Ovary (tissue), 7 donors: ENCODE measurements at regions not wholly inside any gene's neighbourhood (a gene's known extent, or its start where the extent isn't known, plus 50 kb on each side); places are given as distances from the start of the nearest gene placed in this dataset.

ENCODE experiments used
- DNase-seq, 5 donors: peaks; one replicate each; pipeline ENCODE4 v3.0.0-alpha.2; 2019 to 2020
- H3K27ac ChIP-seq, 2 donors: fragments of 200-600 bp; one replicate each; pipeline versions ENCODE4 v1.5.1 to v1.8.0; 2019 to 2022
- H3K27me3 ChIP-seq: fragments of 200-600 bp; one replicate; pipeline ENCODE4 v1.8.0; 2022
- H3K36me3 ChIP-seq: fragments of 200-600 bp; sonication (generic); one replicate; pipeline ENCODE4 v1.5.1; 2019
- H3K4me1 ChIP-seq: one replicate; pipeline ENCODE4 v1.8.1; 2013; ENCODE audit warnings: mild to moderate bottlenecking, moderate library complexity; ENCODE audit not compliant: insufficient read depth
- H3K4me3 ChIP-seq: fragments of 200-600 bp; sonication (generic); one replicate; pipeline ENCODE4 v1.5.1; 2017
- H3K9me3 ChIP-seq, 2 donors: fragments of 200-600 bp in 1 of 2; sonication (generic) in 1 of 2; one replicate each; pipeline versions ENCODE4 v1.5.1 to v1.8.1; 2013 to 2019; ENCODE audit warnings: mild to moderate bottlenecking in 1 of 2, moderate library complexity in 1 of 2
- CTCF ChIP-seq, 3 donors: fragments of 450-650 bp in 2 of 3; fragments of 200-600 bp in 1 of 3; IDR thresholded peaks; one replicate each; pipeline versions ENCODE4 v1.5.1 to v1.8.0; 2016 to 2022; ENCODE audit warnings: antibody characterized with exemption in 3 of 3, mild to moderate bottlenecking in 1 of 3
- EP300 ChIP-seq: sonication (generic); formaldehyde crosslinking; IDR thresholded peaks from one replicate; pipeline ENCODE4 v1.6.1; 2017; ENCODE audit warnings: antibody characterized with exemption
- POLR2A ChIP-seq: fragments of 450-650 bp; IDR thresholded peaks from one replicate; pipeline ENCODE4 v1.6.1; 2017; ENCODE audit warnings: antibody characterized with exemption, mild to moderate bottlenecking, moderate library complexity
- WGBS, 3 donors: extraction: QIAGEN DNeasy Blood & Tissue Kit in 1 of 3; methylation state at CpG; one replicate each; pipeline versions ENCODE4 v1.1.5 to v1.1.7; 2013 to 2017; 5-methylcytosine and 5-hydroxymethylcytosine counted together
- intact Hi-C, 4 donors: fragments of 100-400 bp; cut with DNase I; formaldehyde crosslinking; loops; one replicate each; pipeline versions ENCODE4 v1.11.0 to v1.15.1; 2022 to 2023
- donor health status: DM: no; HTN: no; CAD: no; lungs with moderate emphysema.
- donor health status: DM: no; HTN: no; CAD: no.
- donor health status: Bipolar disorder and iron deficiency.
- donor health status: DM: no; HTN: no; CAD: no.
- donor health status: DM: yes; HTN: yes; CAD: no.

- no peaks in the 10 kb centered on the region for H3K27me3 ChIP-seq
- no peak for TF ChIP-seq CTCF (IDR thresholded peaks at IDR 0.05)
- TF ChIP-seq POLR2A = no peak
- no peak for TF ChIP-seq EP300
- no peak for DNase-seq
- no peak overlapping the region for H3K27ac ChIP-seq
- WGBS, 3 donors = 86 to 88% (median 86%) methylated on average over 5 of the region's 5 CpGs
- H3K36me3 ChIP-seq = no peaks in the 10 kb centered on the region
- H3K4me1 ChIP-seq = no peaks in the 10 kb centered on the region
- intact Hi-C loops = no loop called here
- H3K9me3 ChIP-seq = no peaks in the 10 kb centered on the region
- H3K4me3 ChIP-seq = no peak overlapping the region
Measured at GRCh38 chr4:180521181-180521580, 1722.0 kb upstream of the TENM3 start.

- WGBS, 3 donors = 75 to 82% (median 81%) methylated on average over 4 of the region's 4 CpGs
- no peaks in the 10 kb centered on the region for H3K9me3 ChIP-seq
- H3K4me1 ChIP-seq = no peaks in the 10 kb centered on the region
- no peak overlapping the region for H3K4me3 ChIP-seq
- no peaks in the 10 kb centered on the region for H3K27me3 ChIP-seq
- no peaks in the 10 kb centered on the region for H3K36me3 ChIP-seq
- H3K27ac ChIP-seq = no peak overlapping the region
- intact Hi-C loops = no loop called here
- no peak for DNase-seq
- TF ChIP-seq CTCF (IDR thresholded peaks at IDR 0.05) = no peak
- no peak for TF ChIP-seq EP300
- no peak for TF ChIP-seq POLR2A
Measured at GRCh38 chr4:180525523-180526077, 1717.6 kb upstream of the TENM3 start.

GRCh38 chr4:180528003-180528402, 1715.2 kb upstream of the TENM3 start:
- TF ChIP-seq POLR2A = no peak
- no peak for TF ChIP-seq EP300
- TF ChIP-seq CTCF (IDR thresholded peaks at IDR 0.05) = no peak
- DNase-seq = no peak
- intact Hi-C loops = no loop called here
- WGBS, 3 donors = 79 to 92% (median 87%) methylated on average over 9 of the region's 9 CpGs
- no peaks in the 10 kb centered on the region for H3K27me3 ChIP-seq
- H3K27ac ChIP-seq = no peak overlapping the region
- H3K4me3 ChIP-seq = no peak overlapping the region
- H3K36me3 ChIP-seq = no peaks in the 10 kb centered on the region
- H3K9me3 ChIP-seq = no peaks in the 10 kb centered on the region
- H3K4me1 ChIP-seq = no peaks in the 10 kb centered on the region

GRCh38 chr4:180530787-180531186, 1712.4 kb upstream of the TENM3 start:
- Histone ChIP-seq H3K27me3 (no peaks in the 10 kb centered on the region), H3K4me1 (no peaks in the 10 kb centered on the region), H3K36me3 (no peaks in the 10 kb centered on the region), H3K9me3 (no peaks in the 10 kb centered on the region), H3K4me3 (no peak overlapping the region), H3K27ac (no peak overlapping the region)
- DNase-seq = no peak
- TF ChIP-seq POLR2A = no peak
- no peak for TF ChIP-seq CTCF (IDR thresholded peaks at IDR 0.05)
- no peak for TF ChIP-seq EP300
- intact Hi-C loops = no loop called here

GRCh38 chr4:180532691-180533090, 1710.5 kb upstream of the TENM3 start:
- no peaks in the 10 kb centered on the region for H3K9me3 ChIP-seq
- intact Hi-C loops = no loop called here
- WGBS, 3 donors = 77 to 84% (median 82%) methylated on average over 9 of the region's 9 CpGs

More at GRCh38 chr4:180532691-180533090, 1710.5 kb upstream of the TENM3 start:
- no peak for TF ChIP-seq CTCF (IDR thresholded peaks at IDR 0.05)
- TF ChIP-seq EP300 = no peak
- TF ChIP-seq POLR2A = no peak
- Histone ChIP-seq H3K4me1 (no peaks in the 10 kb centered on the region), H3K36me3 (no peaks in the 10 kb centered on the region), H3K4me3 (no peak overlapping the region), H3K27me3 (no peaks in the 10 kb centered on the region), H3K27ac (no peak overlapping the region)
- no peak for DNase-seq
